ENCODE measurements at regions not wholly inside any gene's neighbourhood (a gene's known extent, or its start where the extent isn't known, plus 50 kb on each side); places are given as distances from the start of the nearest gene placed in this dataset.
A peak's percentile ranks its signal among the peaks of the same experiment; 100 is the strongest.
"Not testable (repeated sequence)": the region's sequence is repeated elsewhere in the genome, so short reads cannot be mapped to it uniquely, and the experiment has no call there.

- DNase-seq, result no peak
These were observed 225.8 kb upstream of the RUNX1 start for GRCh38 chr21:35274923-35275322.

GRCh38 chr21:35274090-35274489, 225.0 kb upstream of the RUNX1 start:
- DNase-seq, result no peak

GRCh38 chr21:35273333-35273732, 224.2 kb upstream of the RUNX1 start:
- DNase-seq, result no peak

- DNase-seq, result not testable (repeated sequence)
These were observed 222.4 kb upstream of the RUNX1 start for GRCh38 chr21:35271344-35272118.

- DNase-seq, result no peak
These were observed 219.7 kb upstream of the RUNX1 start for GRCh38 chr21:35268817-35269216.

GRCh38 chr21:35268261-35268660, 219.2 kb upstream of the RUNX1 start:
- no peak for DNase-seq

GRCh38 chr21:35266546-35266945, 217.4 kb upstream of the RUNX1 start:
- no peak for DNase-seq

- DNase-seq, result no peak
These were observed 216.2 kb upstream of the RUNX1 start for GRCh38 chr21:35265170-35265877.

- no peak for DNase-seq
These were observed 210.4 kb upstream of the RUNX1 start for GRCh38 chr21:35259457-35259856.

GRCh38 chr21:35258521-35258920, 209.4 kb upstream of the RUNX1 start:
- DNase-seq, result no peak

- peak; percentile 53 for DNase-seq
These were observed 208.3 kb upstream of the RUNX1 start for GRCh38 chr21:35257413-35257812.

- DNase-seq, result peak; percentile 96
These were observed 207.4 kb upstream of the RUNX1 start for GRCh38 chr21:35256468-35256988.

GRCh38 chr21:35254765-35255138, 205.7 kb upstream of the RUNX1 start:
- DNase-seq, result no peak

GRCh38 chr21:35254006-35254764, 205.1 kb upstream of the RUNX1 start:
- no peak for DNase-seq

- no peak for DNase-seq
These were observed 203.7 kb upstream of the RUNX1 start for GRCh38 chr21:35252831-35253230.

GRCh38 chr21:35249636-35250035, 200.5 kb upstream of the RUNX1 start:
- DNase-seq, result no peak

GRCh38 chr21:35245879-35246278, 196.8 kb upstream of the RUNX1 start:
- DNase-seq, result no peak

- DNase-seq, result no peak
These were observed 195.4 kb upstream of the RUNX1 start for GRCh38 chr21:35244514-35244913.

- DNase-seq, result no peak
These were observed 194.1 kb upstream of the RUNX1 start for GRCh38 chr21:35243171-35243570.

GRCh38 chr21:35239811-35240219, 190.7 kb upstream of the RUNX1 start:
- DNase-seq, result peak; percentile 36

- DNase-seq, result no peak
These were observed 189.0 kb upstream of the RUNX1 start for GRCh38 chr21:35238119-35238518.

GRCh38 chr21:35237287-35237686, 188.2 kb upstream of the RUNX1 start:
- no peak for DNase-seq

- DNase-seq, result no peak
These were observed 187.0 kb upstream of the RUNX1 start for GRCh38 chr21:35236090-35236489.

GRCh38 chr21:35234725-35235124, 185.6 kb upstream of the RUNX1 start:
- no peak for DNase-seq

All from SHP77 treated with DMSO at 0.1 percent for 48 hours (cell line).